ENCODE measurements at regions not wholly inside any gene's neighbourhood (a gene's known extent, or its start where the extent isn't known, plus 50 kb on each side); places are given as distances from the start of the nearest gene placed in this dataset.
"Not testable (repeated sequence)": the region's sequence is repeated elsewhere in the genome, so short reads cannot be mapped to it uniquely, and the experiment has no call there.

DNA sequence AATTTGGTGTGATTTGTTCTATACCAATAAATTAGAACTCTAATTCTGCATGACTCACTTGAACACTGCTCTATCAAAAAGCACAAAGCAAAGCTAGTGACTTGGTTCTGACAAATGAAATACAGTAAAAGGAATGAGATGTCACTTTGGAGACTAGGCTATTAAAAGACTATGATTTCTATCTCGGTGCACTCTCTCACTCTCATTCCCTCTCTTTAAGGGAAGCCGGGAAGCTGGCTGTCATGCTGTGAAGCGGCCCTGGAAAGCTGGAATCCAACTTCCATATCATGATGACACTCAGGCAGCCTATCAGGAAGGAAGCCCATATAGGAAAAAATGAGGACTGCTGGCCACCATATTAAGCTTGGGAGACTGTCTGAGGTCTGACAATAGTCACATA, 590.1 kb upstream of the CBLB start:
- DNase-seq, result no peak

DNA sequence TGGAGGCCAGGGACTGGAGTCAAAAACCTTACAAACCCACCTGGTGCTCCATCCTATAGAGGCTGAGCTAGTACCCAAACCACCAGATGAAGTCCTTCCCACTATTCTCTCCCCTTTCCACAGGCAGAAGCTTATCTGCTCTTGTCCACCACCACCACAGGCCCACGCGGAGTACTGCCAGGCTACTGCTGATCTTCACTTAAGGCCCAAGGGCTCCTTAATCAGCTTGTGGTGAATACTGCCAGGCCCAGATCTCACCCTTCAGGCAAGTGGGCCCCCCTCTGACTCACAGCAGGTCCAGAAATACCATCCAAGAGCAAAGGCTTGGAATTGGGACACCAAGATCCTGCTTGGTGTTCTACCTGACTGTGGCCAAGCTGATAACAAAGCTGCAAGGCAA, 598.1 kb upstream of the CBLB start:
- no peak for DNase-seq

DNA sequence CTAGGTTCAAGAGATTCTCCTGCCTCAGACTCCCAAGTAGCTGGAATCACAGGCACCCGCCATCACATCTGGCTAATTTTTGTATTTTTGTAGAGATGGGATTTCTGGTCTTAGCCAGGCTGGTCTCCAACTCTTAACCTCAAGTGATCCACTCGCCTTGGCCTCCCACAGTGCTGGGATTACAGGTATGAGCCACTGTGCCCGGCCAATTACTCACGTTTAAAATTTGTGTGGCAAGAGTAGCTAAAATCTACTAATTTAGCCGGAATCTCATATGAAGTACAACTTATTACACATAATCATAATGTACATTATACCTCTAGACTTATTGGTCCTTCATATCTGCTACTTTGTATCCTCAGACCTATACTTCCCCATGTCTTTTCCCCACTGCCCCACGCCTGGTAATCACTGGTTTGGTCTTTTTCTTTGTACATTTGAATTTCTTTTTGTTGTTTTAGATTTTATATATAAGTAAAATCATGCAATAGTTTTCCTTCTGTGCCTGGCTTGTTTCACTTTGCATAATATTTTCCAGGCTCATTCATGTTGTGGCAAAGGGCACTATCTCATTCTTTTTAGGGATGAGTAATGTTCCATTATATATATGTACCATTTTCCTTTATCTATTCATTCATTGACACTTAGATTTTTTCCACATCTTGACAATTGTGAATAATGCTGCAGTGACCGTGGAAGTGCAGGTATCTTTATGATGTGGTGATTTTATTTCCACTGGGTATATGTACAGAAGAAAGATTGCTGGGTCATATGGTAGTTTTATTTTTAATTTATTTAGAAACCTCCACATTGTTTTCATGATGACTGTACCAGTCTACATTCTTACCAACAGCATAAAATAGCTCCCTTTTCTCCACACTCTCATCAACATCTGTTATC, 605.0 kb upstream of the CBLB start:
- DNase-seq, result no peak

DNA sequence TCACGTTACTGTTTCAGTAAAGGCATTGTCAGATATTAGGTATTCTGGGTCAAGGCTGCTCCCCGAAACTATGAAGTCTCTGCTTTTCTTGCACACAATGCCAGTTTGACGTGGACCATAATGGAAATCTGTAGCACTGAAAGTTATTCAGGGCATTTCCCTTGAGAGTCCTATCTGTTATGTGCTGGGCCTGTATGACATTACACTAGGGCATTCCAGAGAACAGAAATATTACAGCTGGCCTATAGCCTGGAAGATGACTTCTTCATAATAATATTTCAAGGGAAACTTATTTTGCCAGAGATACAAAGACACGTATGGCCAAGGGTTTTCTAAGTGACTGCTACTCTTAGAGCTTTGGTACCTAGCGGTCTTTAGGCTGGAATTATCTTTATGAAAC, 613.6 kb upstream of the CBLB start:
- DNase-seq, result no peak

DNA sequence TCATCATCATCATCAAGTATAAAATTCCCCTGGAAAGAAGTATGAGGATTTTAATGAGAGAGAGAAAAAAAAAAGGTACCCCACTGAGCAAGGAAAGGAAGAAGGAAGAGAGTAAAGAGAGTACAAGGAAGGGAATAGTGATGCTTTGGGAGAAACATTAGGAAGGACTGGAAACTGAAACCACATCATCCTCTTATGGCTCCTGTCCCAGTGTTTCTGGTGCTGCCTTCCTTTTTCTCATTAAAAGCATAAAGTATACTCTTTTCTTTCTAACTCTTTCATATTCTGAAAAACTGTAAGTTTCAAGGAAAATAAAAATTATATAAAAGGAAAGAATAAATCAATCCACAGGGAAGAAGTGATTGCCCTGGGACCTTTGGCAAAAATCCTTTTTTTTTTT, 616.4 kb upstream of the CBLB start:
- DNase-seq, result peak; percentile 1

DNA sequence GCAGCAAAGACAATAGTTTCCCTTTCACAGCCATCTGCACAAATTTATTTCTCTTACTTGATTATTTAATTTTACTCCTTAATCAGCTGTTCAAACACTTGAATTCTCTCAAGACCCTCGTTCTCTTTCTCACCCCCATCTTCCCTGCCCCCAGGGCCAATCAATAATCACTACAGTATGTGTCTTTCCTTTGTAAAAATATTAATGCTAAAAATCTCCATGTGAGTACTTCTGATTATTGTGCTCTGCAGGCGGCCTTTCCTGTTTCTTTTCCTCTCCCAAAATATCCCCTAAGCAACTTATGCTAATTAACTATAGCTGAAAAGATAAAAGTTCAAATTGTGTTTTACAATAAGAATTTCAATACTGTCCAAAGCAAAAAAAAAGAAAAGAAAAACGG, 617.0 kb upstream of the CBLB start:
- DNase-seq, result no peak

DNA sequence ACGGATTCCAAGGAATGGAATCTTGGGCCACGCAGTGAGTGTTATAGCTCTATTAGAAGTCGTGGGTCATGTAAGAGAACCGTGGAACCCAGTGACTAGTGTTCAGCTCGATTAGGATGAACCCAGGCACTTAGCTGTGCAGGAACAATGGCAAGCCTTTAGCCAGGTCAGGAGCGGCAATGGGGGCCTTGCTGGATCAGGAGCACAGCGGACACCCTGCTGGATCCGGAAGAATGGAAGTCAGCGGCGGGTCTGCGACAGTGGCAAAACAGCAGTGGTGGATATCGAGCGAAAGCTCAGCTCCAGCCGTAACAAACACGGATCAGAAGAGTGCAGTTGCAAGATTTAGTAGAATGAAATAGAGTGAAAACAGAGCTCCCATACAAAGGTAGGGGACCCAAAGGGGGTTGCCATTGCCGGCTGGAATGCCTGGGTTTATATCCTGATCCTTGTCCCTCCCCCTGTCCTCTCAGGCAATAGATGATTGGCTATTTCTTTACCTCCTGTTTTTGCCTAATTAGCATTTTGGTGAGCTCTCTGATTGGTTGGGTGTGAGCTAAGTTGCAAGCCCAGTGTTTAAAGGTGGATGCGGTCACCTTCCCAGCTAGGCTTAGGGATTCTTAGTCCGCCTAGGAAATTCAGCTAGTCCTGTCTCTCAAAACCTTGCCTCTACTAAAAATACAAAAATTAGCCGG, 618.3 kb upstream of the CBLB start:
- not testable (repeated sequence) for DNase-seq

DNA sequence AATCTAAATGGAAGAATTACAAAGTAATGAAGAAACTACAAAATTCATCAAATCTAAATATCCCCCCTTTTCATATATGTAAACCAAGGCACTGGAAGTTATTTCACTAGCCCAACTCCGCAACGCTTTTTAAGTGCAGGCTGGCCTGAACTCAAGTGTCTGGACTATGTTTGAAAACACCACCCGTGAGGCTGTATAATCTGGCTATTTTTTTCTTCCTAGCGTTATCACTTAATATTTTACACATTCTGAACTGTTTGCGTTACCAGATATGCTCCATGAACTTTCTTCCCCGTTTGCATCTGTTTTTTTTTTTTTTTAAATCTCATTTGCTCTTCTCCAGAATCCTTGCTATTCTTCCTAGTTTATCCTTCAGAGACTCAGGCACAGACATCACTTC, 619.5 kb upstream of the CBLB start:
- DNase-seq, result no peak

DNA sequence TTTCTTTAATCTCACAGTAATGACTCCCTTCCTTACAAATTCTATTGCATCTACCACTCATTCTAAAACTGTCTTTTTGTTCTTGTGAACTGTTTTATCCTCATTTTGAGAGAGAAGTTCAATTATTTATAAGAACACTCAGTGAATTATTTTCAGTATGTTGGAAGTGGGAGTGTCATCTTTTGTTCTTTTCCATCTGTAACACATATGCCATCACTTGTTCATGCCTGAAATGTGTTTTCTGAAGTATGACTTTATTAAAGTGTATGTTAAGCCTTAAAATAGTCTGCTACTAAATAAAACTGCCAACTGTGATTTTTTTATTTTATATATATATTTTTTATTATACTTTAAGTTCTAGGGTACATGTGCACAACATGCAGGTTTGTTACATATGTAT, 623.0 kb upstream of the CBLB start:
- peak; percentile 65 for DNase-seq

DNA sequence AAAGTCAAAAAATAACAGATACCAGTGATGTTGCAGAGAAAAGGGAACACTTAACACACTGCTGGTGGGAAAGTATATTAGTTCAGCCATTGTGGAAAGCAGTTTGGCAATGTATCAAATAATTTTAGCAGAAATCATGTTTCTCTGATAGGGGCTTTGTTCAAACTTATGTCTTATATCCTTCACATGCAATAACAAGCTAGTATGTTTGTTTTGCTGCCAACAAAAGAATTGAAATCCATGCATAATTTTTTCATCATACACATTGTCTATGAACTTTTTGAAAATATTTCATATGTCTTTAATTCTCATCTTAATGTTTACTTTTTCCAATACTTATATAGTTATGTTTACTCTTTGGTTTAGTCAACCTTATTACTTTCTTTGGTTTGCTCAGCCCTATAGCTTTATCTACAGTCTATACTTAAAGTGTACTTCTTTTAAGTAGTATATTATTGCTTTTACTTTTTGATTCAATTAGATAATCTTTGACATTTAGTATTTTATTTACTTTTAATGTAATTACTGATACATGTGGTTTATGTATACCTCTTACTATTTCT, 639.6 kb upstream of the CBLB start:
- no peak for DNase-seq

DNA sequence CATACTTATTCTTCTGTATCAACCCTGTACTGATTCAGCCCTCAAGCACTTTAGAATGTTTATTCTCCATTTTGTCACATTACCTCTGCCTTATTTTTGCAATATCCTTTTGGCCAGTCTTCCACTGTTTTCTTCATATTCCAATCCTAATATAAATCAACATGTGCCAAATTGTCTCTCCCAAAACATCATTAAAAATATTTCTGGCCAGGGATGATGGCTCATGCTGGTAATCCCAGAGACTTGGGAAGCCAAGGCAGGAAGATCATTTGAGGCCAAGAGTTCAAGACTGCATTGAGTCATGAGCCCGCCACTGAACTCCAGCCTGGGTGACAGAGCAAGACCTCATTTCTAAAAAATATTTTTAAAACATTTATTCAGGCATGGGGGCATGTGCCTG, 641.4 kb upstream of the CBLB start:
- DNase-seq, result no peak

DNA sequence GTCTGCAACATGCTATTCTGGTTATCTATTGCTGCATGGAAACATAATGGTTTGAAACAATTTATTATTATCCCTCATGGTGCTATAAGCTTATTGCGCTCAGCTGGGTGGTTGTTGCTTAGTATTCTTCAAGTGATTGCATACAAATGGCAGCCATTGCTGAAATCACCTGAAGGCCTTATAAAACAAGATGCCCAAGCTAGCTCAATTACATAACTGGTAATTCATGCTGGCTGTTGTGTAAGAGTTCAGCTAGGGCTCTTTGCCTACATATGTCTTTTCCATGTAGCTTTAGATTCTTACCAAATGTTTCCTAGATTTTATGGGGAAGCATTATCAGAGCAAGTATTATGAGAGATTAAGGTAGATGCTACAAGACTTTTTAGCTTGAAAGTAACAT, 644.0 kb upstream of the CBLB start:
- DNase-seq, result no peak

DNA sequence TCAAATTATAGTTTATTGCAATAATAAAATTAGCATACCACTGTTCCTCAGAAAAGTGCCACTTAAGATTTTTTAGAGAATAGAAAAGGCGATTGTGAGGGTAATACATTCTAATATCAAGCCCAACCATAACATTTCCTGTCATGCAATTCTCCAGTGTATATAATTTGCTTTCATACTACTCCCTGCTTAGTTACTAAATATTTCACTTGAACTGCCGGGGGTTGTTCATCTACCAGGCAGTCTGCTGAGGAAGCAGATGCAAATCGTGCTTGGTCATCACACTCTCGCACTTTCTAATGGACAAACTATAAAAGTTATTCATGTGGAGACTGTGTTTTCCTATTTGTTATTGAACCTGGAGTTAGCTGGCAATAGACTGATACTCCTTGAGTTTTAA, 645.6 kb upstream of the CBLB start:
- DNase-seq, result no peak

DNA sequence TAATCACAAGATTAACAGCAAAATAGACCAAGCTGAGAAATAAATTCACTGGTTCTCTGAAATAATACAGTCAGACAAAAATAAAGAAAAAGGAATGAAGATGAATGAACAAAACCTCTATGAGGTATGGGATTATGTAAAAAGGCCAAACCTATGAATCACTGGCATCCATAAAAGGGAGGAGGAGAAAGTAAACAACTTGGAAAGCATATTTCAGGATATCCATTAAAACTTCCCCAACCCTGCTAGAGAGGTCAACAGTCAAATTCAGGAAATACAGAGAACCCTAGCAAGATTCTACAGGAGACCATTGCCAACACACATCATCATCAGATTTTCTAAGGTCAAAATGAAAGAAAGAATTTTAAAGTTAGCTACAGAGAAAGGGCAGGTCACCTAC, 649.7 kb upstream of the CBLB start:
- DNase-seq, result no peak

DNA sequence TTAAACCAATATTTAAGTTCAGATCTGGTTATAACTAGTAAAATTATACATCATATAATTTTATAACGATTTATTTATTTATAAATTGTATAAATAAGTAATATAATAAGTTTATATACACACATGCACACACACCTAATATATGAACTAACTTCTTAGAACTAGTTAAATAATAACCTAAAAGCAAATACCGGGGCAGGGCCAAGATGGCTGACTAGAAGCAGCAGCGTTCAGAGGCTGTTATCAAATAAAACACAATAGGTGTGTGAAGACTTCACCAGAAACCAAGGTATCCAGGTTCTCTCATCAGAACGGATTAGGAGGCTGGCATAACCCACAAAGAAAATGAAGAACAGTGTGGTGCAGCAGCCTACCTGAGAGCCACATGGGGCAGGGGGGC, 653.6 kb upstream of the CBLB start:
- no peak for DNase-seq

DNA sequence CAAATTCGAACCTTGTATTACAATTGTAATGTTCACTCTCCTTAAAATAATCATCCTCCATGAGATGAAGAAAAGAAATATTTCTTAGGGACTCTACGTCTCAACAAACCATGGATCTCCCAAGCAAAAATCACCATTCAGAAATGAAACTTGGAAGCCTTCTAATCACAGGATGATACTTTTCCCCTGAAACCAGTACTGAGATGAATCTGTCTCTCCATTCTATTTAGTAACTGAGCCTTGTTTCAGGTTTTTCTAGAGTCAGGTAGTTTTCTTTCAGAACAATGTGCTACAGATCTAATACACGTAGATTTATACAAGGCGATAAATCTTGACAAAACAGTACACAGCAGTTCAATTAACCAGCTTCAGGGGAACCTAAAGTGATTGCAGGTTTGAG, 660.1 kb upstream of the CBLB start:
- no peak for DNase-seq

DNA sequence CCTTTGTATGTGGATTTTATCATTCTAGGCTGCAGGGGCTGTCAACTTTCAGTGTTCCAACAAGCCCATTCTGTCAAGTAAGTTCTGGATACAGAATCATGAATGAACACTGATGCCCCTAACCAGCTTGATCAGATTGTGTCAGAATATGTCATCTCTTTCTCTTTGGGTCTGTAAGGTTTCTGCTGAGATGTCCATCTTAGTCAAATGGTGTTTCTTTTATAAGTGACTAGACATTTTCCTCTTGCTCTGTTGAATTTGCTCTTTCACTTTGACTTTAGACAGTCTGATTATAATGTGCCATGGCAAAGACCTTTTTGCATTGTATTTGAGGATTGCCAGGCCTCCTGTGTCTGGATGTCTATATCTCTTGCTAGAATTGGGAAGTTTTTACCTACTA, 660.9 kb upstream of the CBLB start:
- DNase-seq, result no peak

DNA sequence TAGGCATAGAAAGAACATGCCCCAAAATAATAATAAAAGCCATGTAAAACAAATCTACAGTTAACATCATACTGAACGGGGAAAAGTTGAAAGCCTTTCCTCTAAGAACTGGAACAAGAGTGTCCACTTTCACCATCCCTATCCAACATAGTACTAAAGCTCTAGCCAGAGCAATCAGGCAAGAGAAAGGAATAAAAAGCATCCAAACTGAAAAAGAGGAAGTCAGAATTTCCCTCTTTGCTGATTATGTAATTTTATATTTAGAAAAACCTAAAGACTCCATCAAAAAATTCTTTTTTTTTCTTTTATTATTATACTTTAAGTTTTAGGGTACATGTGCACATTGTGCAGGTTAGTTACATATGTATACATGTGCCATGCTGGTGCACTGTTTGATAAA, 661.6 kb upstream of the CBLB start:
- DNase-seq, result no peak

DNA sequence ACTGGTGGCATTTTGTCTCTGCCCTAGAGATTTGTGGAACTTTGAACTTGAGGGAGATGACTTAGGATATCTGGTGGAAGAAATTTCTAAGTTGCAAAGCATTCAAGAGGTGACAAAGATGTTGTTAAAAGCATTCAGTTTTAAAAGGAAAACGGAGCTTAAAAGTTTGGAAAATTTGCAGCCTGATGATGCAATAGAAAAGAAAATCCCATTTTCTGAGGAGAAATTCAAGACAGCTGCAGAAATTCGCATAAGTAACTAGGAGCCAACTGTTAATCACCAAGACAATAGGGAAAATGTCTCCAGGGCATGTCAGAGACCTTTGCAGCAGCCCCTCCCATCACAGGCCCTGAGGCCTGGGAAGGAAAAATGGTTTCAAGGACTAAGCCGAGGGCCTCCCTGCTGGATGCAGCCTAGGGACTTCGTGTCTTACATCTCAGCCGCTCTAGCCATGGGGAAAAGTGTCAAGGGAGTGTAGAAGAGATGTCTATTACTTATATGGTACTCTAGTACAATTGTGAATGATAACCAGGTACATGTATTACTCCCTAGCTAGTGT, 663.0 kb upstream of the CBLB start:
- DNase-seq, result not testable (repeated sequence)

DNA sequence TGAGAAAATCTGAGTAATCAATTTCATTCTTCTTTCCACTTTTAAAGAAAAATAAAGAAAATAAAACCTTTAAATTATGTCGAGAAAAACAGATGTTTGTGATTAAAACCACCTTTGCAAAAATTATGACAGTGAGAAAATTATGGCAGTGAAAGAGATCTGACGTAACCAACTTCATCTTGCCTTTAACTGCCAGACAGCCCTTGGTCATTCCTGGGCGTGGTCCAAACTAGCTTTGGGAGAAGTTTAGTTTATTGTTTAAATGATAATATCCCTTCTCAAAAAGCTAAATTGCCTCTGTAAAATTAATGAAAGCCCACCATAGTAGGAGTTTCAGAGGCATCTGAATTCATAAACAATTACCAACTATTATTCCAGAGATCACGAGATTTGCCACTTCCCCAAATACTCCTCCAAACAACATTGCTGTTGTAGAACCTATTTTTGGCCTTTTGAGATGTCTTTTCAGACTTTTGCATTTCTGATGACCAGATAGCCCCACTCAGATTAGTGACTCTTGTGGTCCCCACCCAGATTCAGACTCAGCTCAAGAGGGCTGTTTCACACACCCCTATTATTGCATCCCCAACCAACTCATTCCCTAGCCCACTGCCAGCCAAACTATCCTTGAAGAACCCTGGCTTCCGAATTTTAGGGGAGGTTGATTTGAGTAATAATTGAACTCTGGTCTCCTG, 664.4 kb upstream of the CBLB start:
- no peak for DNase-seq

DNA sequence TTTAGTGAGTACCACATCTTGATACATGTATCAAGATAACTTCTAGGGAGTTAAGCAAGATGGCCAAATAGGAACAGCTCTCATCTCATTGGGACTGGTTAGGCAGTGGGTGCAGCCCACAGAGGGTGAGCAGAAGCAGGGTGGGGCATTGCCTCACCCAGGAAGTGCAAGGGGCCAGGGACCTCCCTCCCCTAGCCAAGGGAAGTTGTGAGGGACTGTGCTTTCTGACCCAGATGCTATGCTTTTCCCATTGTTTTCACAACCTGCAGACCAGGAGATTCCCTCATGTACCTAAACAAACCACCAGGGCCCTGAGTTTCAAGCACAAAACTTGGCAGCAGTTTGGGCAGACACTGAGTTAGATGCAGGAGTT, 665.0 kb upstream of the CBLB start:
- no peak for DNase-seq

DNA sequence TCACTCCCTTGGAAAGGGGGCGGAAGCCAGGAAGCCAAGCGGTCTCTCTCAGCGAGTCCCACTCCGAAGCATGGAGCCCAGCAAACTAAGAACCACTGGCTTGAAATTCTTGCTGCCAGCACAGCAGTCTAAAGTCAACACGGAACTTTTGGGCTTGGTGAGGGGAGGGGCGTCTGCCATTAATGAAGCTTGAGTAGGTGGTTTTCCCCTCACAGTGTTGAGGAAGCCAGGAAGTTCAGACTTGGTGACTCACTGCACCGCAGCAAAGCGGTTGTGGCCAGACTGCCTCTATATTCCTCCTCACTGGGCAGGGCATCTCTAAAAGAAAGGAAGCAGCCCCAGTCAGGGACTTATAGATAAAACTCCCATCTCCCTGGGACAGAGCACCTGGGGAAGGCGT, 665.4 kb upstream of the CBLB start:
- no peak for DNase-seq

DNA sequence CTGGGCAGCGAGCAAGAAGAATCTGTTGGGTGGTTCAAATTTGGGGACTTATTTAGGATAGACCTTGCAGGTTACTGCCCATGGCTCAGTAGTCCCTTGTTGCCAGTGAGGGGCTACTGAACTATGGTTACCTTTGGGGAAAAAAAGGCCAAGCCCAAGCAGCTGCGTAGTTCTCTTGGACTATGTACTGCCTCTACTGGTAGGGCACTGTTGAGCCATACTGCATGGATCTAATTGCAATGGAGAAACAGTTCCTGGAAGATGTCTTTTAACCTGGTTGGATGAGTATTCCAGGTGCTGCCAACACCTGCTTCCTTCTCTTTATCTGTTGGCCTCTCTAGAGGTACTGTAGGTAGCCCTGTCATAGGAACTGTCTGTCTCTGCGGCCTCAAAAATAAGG, 671.9 kb upstream of the CBLB start:
- DNase-seq, result no peak

Data from skin of body (tissue), 1 donor.